ENCODE measurements at regions not wholly inside any gene's neighbourhood (a gene's known extent, or its start where the extent isn't known, plus 50 kb on each side); places are given as distances from the start of the nearest gene placed in this dataset.
A peak's percentile ranks its signal among the peaks of the same experiment; 100 is the strongest.

DNA sequence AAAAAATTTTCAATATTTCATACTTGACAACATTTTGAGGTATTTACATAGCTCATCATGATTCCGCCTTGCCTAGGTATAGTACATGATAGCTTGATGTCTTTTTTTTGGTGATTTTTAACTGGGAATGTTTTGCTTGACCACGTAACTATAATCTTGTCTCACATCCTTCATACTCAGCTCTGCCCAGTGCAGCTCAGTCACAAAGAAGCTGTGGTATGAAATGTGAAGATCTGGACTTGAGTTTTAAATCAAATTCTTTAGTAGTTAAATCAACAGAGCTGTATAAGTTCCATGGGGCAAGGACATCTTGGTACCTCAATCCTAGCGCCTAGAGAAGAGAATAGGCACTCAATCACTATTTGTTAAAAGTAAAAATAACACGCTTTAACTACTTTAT is 276.3 kb upstream of the DKK2 start:
- DNase-seq, result no peak

DNA sequence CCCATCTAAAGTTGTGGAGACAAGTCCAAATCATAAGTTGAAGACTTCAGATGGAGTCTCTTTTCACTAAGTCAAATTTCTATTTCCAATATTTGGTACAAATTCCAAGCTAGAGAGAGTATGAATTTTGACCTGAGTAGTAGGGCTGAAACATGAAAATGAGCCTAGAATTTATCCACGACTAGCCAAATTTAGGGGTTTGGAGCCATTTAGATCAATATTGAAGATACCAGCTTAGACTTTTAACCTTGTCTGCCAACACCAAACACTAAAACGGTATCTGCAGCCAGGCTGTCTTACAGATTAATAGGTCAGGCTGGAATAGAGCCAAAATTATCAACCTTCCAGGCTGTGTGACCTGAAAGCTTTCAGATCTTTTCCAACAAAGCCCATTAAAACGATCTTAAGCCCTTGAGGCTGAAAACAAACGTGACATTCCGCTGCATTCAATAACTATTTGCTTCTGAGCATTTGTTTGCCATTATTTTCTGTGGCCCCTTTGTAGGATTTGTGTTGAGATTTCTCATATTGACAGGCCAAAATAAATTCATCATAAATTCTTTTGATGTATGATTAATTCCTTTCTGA is 268.7 kb upstream of the DKK2 start:
- no peak for DNase-seq

DNA sequence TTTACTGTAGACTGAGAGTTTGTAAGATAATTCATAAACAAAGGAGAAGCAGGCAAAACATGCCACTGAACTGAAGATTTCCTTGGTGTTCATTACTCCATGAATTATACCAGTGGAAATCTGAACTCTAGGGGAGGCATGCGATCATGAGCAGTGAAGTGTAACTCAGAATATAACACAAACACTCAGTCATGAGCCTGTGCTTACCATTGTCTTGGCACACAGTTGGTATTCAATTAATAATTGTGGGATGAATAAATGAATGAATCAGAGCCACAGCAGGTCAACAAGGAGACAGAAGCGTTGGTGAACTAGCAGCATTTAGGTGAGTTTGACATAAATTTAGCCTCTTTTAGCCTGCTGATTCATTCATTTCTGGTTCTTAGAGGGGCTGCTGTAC is 263.5 kb upstream of the DKK2 start:
- no peak for DNase-seq

DNA sequence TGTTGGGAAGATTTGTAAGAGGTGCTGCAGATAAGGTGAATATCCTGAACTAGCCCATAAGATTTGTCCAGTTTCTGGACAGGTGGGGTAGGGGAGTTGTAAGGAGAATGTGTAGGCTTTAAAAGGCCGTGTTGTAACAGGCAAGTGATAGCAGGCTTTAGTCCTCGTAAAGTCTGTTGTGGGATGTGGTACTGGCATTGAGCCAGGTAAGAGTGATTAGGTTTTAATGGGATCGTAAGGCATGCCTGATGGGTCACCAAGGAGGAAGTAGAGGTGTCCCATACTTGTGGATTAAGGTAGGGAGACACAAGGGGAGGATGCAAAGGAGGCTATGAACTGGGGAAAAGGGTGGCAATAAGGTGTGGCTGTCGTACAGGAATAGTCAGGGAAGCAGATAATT is 256.9 kb upstream of the DKK2 start:
- DNase-seq, result no peak

DNA sequence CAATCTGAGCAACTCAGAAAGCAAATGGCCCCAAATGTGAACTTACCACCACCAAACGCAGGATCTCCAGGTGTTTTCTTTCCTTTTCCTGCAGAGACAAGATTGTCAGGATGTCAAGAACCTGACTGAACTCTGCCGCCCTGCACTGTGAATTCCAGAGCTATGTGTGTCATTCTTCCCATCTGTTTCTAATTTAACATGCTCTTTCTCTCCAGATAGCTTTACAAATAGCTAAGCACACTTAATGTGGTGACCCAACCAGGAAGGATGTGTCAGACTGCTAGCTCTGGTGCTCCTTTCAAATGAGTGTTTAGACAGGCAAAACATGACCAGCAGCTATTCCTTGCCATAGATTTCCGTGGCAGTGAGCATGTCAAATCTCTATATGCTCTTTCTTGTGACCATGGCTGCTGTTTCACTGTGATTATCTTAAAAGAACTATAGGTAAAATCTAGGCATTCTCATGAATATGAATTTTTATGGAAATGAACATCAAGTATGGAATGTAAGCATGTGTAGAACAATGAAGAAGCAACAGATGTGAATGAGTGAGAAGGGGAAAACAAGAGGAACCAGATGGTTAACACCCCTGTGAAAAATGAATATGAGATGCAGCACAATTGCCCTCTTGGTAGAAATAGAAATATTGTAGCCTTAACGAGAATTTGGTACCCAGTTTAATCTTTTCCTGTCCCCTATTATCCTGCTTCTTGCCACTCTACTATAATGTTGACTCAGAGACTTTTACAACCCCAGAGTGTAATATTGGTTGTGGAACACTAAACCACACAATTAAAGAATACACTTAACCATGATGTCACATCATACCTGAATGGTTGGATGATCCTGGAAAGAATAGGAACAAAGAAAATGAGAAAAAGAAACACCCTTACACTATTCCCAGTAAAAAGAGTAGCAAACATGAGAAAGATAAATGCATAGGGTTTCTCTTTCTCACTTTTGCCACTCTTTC is 247.8 kb upstream of the DKK2 start:
- no peak for DNase-seq

DNA sequence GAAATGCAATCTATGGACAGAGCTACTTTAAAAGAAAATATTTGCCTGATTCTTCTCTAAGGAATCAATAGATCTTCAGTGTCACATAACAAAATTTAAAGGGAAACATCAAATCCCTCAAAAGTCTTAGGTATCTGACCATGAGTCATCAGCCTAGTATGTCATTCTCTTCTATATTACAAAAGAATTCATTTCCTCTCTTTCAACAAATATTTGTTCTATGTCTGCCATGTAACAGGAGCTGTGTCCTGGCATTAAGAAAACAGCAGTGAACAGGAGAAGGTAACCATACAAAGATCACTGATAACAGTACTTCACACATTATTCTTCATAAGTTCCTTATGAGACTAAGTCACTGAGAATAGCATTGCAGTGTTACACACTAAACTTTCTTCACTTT is 243.6 kb upstream of the DKK2 start:
- DNase-seq, result peak in 1 of 3 donors; percentile 4

DNA sequence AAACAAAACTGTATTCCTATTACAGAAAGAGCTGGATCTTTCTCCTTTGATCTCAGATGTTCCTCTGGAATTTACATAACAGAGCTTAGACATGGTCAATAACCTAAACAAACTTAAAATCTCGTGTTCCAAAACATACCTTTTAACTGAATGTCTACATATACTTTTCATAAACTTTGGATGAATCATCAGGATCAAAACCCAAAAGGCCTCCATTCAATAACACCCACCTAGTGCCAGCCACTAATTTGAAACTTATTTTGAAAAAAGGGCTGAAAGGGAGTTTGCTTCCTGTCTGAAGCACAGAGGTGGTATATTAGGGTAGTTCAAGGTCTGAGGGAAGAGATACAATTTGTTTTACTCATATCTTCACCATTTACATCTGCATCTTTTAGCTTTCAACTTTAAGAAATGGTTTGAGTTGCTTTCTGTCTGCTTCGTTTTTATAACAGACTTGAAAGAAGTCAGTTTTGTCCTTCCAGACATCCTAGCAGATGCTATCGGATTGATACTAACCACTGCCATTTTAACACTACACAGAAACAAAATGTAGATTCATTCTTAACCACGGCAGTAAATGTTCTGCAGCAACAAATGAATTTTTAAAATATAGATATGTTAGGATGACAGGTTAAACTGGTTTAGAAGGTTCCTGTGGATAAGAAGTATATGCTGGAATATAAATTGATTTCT is 242.8 kb upstream of the DKK2 start:
- no peak for DNase-seq

DNA sequence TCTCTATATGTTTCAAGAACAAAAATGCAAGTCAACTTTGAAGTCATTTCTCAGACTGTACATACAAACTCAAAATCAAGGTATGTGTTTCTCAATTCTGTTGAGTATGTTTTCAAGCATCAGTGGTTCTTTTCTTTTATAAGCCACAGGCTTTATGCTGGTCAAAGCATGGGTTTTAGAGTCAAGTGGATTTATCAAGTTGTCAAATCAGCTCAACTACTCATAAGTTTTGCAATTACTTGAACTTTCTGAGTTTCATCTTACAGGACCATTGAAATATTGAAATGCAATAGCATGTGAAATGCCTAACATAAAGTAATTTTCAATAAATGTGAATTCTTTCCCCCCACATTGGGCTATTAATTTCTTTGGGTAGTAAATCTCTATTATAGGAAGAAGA is 239.9 kb upstream of the DKK2 start:
- no peak for DNase-seq

DNA sequence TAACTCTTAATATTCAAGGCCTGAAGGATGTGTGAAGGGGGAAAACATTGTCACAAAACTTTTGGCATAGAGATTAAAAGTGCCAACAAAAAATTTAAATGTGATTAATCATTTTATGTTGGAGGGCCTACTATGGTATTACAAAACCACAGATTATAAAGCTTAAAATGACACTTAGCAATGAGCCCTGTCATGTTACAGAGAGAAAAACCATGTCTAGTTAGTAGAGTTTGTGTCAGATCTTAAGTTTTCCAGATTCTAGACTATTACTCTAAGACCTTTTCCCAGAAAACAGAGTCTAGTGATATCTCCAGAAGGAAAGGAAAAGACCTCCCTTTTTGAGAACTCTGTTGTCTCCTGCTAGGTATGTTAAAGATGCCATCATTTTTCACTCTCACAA is 239.1 kb upstream of the DKK2 start:
- no peak for DNase-seq

DNA sequence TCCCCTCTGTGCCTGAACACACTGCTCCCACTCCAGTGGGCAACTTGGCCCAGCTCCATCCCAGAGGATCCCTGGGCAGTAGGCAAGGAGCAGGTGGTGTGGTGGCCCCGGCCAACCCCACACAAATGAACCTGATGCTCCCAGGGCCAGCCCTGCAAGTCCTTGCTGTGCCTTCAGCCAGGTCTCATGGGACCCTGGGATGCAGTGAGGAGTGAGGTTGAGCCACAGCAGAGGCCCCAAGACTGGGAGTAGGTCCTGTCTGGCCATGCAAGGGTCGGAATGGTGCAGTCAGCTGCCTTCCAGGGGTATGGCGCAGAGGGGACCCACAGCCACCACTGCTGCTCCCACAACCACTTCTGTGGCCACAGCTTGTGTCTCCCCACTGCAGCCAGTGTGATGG is 234.5 kb upstream of the DKK2 start:
- no peak for DNase-seq

DNA sequence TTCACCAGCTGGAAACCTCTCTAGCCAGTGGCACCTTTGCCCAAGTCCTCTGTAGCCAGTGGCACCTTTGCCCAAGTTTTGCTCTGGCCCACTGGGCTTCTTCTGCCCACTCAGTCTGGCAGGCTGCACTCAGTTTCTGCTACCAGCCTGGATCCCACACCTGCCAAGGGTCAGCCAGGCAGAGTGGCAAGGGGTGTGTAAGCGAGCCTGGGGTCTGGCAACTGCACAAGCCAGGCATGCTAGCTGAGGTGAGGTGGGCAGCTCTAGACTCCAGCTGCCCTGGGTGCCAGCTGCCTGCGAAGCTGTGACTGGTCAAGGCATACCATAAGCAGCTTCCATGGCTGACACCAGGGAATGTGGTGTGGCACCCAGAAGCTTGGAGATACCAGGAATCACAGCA is 233.1 kb upstream of the DKK2 start:
- no peak for DNase-seq

DNA sequence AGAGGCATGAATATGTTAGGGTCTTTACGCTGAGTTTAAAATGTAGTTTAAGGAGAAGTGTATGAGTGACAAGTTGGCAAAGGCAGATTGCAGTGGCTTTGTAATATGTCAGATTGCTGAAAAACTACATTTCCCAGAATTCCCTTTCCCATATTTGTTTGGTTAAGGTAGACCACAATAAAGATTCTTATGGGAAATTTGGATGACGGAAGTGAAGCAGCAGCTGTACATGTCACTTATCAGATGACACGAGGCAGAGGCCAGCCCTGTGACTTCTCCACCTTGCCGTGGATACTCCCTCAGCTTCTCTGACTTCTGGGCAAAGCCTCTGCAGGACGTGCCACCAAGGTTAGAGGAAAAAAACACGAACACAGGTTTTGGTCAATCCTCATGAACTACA is 229.7 kb upstream of the DKK2 start:
- no peak for DNase-seq

DNA sequence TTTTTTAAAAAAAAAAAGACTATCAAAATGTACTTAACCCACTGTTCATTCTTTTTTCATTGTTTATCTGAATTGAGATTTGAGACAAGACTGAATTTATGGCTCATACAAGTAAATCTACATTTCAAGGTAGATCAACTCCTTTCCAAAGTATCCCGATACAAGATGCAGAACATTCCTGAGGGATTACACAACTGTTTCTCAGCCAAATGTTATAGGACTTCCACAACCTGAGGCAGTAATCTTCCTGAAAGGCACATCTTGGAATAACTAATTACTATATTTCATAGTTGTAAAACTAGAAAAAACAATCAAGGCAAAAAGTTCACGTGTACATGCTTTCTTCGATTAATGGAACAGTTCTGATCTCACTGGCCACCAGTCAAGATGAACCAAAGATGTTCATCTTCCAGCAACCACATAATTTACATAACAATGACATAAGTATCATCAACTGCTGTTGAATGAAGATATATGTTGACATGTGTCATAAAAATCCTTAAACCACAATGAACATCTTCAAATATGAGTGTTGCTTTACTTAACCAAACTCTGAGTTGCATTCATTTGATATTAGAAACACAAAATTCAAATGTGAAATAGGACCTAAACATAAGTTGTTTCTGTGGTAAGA is 225.2 kb upstream of the DKK2 start:
- DNase-seq, result no peak

DNA sequence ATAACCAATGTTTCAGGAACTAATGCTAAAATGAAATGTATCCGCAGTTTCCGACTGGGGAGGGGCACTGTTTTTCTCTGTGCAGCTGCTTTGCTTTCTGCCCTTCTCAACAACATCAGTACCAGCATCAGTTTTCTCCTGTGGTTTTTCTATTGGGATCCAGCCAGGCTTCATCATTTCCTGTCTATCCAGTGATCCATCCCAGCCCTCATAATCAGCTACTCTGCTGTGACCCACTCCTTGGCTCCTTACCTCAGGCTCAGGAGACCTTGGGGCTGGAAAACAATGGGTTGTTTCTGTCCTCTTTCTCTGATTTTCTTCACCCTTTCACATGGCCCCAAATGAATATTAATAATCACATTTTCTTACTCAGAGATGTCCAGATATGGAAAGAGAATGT is 222.2 kb upstream of the DKK2 start:
- DNase-seq, result no peak

DNA sequence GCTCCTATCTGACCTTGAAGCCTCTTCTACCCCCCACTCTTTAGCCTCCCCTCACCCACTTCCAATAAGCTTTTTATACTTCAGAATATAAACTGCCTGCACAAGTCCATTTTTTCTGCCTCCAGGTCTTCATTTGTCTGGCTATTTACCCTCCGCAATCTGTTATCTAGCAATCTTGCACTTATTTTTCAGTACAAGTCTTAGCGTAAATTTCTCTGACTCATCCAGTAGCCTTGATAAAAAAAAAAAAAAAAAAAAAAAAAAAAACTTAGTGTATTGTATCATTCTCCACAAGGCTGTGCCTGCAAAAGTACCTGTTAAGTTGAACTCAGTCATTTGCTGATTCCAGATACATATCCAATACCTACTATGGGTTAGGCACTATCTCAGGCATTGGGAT is 219.5 kb upstream of the DKK2 start:
- DNase-seq, result no peak

DNA sequence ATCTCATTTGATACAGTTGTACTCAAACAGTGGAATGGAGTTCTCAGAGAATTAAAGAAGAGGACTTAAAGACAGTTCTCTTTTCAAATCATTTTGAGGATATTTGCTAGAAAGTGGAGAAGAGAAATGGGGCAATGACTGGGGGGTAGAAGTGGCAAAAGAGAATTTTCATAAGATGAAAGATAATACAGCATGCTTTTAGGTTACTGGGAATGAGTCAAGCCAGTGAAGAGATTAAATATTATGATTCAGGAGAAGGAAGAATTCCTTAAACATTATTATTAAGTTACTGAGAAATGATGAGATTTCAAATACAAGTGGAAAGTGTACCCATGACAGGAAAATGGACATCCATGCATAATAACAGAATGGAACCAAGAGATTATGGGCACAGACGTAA is 219.0 kb upstream of the DKK2 start:
- DNase-seq, result no peak

DNA sequence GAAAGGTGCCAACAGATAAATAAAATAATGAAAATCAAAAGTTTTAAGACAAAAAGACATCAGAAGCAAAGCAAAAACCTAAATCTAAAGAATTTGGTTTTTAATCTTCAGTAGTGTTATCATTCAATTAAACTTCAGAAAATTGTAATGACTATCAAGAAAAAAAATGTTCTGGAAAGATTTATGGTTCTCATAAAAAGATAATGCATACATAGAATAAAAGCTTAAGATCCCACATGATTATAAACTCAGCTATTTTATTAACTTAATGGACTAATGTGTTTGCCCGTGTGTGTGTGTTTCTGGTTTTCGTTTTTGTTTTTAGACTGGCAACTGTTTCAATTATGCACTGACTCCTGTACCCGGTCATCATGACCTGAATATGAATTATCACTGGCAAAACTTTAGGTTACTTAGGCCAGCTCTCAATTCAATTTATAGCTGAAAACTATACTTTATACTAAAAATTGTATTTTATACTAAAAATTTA is 217.5 kb upstream of the DKK2 start:
- no peak for DNase-seq

DNA sequence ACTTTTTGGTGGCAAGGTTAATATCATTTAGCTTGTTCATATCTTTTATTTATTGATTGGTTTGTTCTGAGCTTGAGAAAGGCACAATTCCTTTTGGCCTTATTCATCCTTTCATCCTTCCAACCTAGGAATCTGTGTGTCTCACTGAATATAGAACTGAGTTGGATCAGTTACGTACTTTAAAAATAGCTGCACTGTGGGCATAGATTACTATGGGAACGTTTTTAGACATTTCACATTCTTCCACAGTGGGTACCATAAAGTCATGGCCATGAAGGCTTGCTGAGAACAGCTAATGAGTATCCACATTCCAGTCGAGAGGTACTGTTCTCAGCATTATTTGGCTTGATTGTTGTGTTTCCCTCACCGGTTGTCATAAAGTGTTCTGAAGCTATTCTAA is 217.0 kb upstream of the DKK2 start:
- no peak for DNase-seq

DNA sequence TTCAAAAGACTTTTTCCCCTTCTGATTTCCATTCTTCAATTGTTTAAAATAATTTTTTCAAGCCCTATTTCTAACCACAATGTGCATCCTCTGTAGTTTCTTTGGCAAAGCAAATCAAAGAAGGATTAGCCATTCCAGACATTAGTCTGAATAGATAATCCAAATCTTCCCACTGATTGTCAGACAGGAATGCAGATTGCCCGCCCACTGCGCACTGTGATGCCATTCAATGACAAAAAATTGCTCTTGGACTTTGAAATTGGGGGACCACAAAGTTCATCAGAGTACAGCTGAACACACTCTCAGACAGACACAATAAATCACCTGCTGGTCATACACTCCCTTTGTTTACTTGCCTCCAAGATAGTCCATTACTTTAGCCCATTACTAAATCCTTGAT is 216.5 kb upstream of the DKK2 start:
- DNase-seq, result no peak

DNA sequence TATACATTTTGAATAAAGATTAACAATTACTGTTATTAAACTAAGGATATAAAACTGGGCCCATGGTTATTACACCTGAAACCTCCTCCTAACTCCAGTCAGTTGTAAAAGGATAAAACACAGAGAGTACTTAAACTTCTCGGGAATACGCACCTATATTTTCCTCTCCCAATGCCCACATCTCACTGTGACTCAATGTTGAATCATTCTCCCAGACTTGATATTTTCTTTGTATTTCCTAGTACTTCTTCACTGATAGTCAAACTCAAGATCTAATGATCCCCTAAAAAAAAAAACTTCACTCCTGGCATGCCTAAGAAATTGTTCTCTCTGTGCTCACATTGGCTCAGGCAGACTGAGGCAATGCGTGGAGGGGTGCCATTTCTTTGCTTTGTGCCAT is 212.5 kb upstream of the DKK2 start:
- DNase-seq, result no peak

DNA sequence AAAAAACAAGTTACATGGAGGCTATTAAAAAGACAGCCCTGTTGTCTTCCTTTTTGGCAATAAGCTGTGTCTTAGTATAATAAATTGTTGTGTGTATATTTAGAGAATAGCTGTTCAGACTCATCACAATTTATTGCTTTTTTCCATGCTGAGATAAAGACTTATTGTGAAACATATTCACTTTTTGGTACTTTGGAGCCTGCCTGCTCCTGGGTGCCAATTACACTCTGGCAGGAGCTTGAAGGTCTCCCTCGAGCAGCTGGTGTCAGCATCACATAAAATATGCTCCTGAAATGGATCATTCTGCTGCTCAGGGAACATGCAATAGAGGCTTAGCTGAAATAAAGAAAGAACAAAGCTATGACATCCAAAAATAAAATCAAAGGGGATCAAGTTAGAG is 211.6 kb upstream of the DKK2 start:
- DNase-seq, result no peak

DNA sequence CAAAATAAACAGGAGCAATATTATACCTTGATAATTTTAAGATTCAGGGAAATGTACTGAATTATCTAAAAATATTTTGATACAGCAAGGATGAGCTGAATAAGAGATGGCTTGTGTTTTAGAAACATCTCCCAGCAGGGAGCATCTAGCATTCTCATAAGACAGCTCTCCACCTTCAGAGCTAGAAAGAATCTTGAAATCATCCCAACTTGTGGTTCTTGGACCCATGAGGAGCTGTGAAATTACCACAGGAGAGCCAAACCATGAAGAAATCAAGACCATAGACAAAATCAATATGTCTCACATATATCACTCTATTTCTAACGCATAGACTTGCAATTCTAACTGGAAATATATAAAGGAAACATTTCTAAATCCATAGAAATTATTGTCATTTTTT is 210.6 kb upstream of the DKK2 start:
- no peak for DNase-seq

DNA sequence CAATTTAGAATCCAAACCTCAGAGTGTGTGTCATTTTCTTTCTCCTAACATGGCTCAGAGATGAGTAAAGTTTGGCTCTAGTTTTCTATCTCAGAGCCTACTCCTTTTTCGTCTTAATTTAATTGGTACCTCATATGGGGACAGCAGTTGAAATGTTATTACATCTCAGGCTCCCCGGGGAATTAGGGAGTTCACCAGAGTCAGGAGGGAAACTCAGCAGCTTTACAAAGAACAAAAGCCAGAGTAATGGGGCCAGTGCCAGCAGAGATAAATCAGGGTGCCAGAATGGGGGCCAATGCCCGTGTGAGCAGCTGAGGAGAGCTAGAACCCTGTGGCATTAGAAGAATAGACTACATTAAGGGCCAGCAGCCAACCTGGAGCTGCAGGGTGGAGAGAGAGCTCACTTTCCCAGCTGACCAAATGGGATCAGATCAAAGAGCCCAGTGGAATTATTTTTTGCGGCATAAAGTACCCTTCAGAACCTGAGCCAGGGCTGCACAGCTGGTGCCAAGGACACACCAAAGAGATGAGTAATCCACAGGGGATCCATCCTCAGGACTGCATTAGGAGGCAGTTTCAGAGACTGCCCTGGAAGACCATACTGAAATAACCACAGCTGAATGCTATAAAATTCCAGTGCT is 207.1 kb upstream of the DKK2 start:
- DNase-seq, result no peak

Data from suppressor macrophage treated with lipopolysaccharide for 1 hour (primary cell).